Astrocyte (in vitro differentiated cells and primary cell): ENCODE measurements at regions not wholly inside any gene's neighbourhood (a gene's known extent, or its start where the extent isn't known, plus 50 kb on each side); places are given as distances from the start of the nearest gene placed in this dataset.

Experiments used
- DNase-seq: peaks from one replicate; pipeline ENCODE4 v3.0.0-alpha.2; 2010; ENCODE audit warnings: low read depth
- FAIRE-seq: peaks from 2 replicates; lab custom pipeline; 2011; peaks lifted over from hg19 to GRCh38; lab: Jason Lieb, UNC
- H2AFZ ChIP-seq: 2 replicates; pipeline ENCODE4 v1.6.0; 2012; ENCODE audit warnings: low read depth, low read length, inconsistent platforms
- H3K27ac ChIP-seq: 2 replicates; pipeline ENCODE4 v1.5.1; 2011; ENCODE audit warnings: low read depth, low read length, inconsistent platforms
- H3K27me3 ChIP-seq: 2 replicates; pipeline ENCODE4 v1.6.0; 2011; ENCODE audit warnings: low read length, inconsistent platforms; ENCODE audit not compliant: insufficient read depth
- H3K36me3 ChIP-seq: 2 replicates; pipeline ENCODE4 v1.5.1; 2011; ENCODE audit warnings: low read length, inconsistent platforms; ENCODE audit not compliant: insufficient read depth
- H3K4me1 ChIP-seq: 2 replicates; pipeline ENCODE4 v1.5.1; 2011; ENCODE audit warnings: low read length, inconsistent platforms; ENCODE audit not compliant: insufficient read depth
- H3K4me2 ChIP-seq: 2 replicates; pipeline ENCODE4 v1.6.0; 2012; ENCODE audit warnings: low read length, inconsistent platforms
- H3K4me3 ChIP-seq: 2 replicates; pipeline ENCODE4 v1.5.1; 2011; ENCODE audit warnings: low read depth, mild to moderate bottlenecking, low read length, inconsistent platforms; ENCODE audit not compliant: insufficient read depth
- H3K79me2 ChIP-seq: 2 replicates; pipeline ENCODE4 v1.6.0; 2012; ENCODE audit warnings: mild to moderate bottlenecking, low read length, inconsistent platforms; ENCODE audit not compliant: insufficient read depth
- H3K9ac ChIP-seq: 2 replicates; pipeline ENCODE4 v1.6.0; 2012; ENCODE audit warnings: mild to moderate bottlenecking, low read length, inconsistent platforms
- H3K9me3 ChIP-seq: 2 replicates; pipeline ENCODE4 v1.5.1; 2012; ENCODE audit warnings: low read depth, mild to moderate bottlenecking, low read length, inconsistent platforms; ENCODE audit not compliant: insufficient read depth
- H4K20me1 ChIP-seq: 2 replicates; pipeline ENCODE4 v1.6.0; 2012; ENCODE audit warnings: low read length, inconsistent platforms; ENCODE audit not compliant: insufficient read depth
- H3K27ac Mint-ChIP-seq: one replicate; pipeline ENCODE4 v1.8.0; 2021; ENCODE audit warnings: mild to moderate bottlenecking, mixed read lengths; ENCODE audit not compliant: unreplicated experiment
- H3K27me3 Mint-ChIP-seq: one replicate; pipeline ENCODE4 v1.8.0; 2021; ENCODE audit warnings: low read depth, mixed read lengths; ENCODE audit not compliant: unreplicated experiment
- H3K36me3 Mint-ChIP-seq: one replicate; pipeline ENCODE4 v1.8.0; 2021; ENCODE audit warnings: low read depth, mixed read lengths; ENCODE audit not compliant: unreplicated experiment
- H3K4me1 Mint-ChIP-seq: one replicate; pipeline ENCODE4 v1.8.0; 2021; ENCODE audit warnings: low read depth, mixed read lengths; ENCODE audit not compliant: unreplicated experiment
- H3K4me3 Mint-ChIP-seq: one replicate; pipeline ENCODE4 v1.8.0; 2021; ENCODE audit warnings: mild to moderate bottlenecking, moderate library complexity, mixed read lengths; ENCODE audit not compliant: unreplicated experiment
- H3K9me3 Mint-ChIP-seq: one replicate; pipeline ENCODE4 v1.8.0; 2021; ENCODE audit warnings: mild to moderate bottlenecking, mixed read lengths; ENCODE audit not compliant: unreplicated experiment
- CTCF ChIP-seq: IDR thresholded peaks from 2 replicates; pipeline ENCODE4 v1.5.1; 2011; ENCODE audit warnings: low read depth, mild to moderate bottlenecking, inconsistent platforms, low read length, moderate library complexity; ENCODE audit not compliant: insufficient read depth
- EZH2 ChIP-seq: IDR thresholded peaks from 2 replicates; pipeline ENCODE4 v1.6.1; 2012; ENCODE audit warnings: mild to moderate bottlenecking, low read length, inconsistent platforms; ENCODE audit not compliant: insufficient read depth

DNA sequence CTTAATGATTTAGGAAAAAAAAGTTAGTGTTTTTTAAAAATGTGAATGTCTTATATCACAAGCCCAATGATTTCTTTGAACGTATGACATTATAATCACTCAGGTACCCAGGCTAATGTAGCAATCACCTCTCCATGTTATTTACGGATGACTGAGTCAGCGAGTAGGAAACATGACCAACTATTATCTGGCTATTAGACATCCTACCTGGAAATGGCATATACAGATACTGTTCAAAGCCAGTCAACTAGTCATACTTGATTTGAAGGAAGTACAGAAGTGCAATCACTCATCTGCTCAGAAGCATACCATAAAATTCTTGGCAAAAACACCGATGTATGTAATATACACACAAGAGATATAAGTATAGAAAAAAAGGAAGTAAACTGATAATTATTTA, 732.5 kb downstream of the ARAP2 start:
- no peak overlapping the region for H3K4me3 Mint-ChIP-seq
- FAIRE-seq: no peak

DNA sequence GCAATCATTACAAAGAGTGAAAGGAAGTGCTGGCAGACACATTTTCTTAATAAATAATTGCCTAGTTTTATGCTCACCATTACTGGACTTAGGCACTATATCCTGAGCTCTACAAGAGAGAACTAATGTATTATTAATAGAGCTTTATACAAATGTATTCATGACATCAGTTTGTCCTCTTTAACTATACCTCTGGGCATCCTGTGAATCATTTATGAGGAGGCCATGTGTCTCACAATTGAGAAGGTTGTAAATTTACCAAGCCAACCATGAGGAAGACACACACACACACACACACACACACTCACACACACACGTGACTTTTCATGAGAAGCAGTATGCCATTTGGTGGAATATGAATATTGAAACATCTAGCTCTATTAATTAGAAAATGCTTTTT, 728.2 kb downstream of the ARAP2 start:
- H3K27ac Mint-ChIP-seq: no peak overlapping the region
- H3K79me2 ChIP-seq: no peaks in the 10 kb centered on the region
- no peaks in the 10 kb centered on the region for H3K36me3 Mint-ChIP-seq
- no peak overlapping the region for H3K4me3 Mint-ChIP-seq
- no peaks in the 10 kb centered on the region for H3K4me1 ChIP-seq
- TF ChIP-seq CTCF (no peak), EZH2 (no peak)
- no peak for DNase-seq
- no peaks in the 10 kb centered on the region for H3K9me3 ChIP-seq
- no peak overlapping the region for H3K4me3 ChIP-seq
- no peaks in the 10 kb centered on the region for H3K27me3 Mint-ChIP-seq
- H3K27ac ChIP-seq: no peak overlapping the region
- no peaks in the 10 kb centered on the region for H3K27me3 ChIP-seq
- H3K9ac ChIP-seq: no peak overlapping the region
- no peaks in the 10 kb centered on the region for H4K20me1 ChIP-seq
- H3K4me2 ChIP-seq: no peak overlapping the region
- no peaks in the 10 kb centered on the region for H3K4me1 Mint-ChIP-seq
- no peaks in the 10 kb centered on the region for H3K36me3 ChIP-seq
- no peaks in the 10 kb centered on the region for H3K9me3 Mint-ChIP-seq
- H2AFZ ChIP-seq: no peak overlapping the region
- no peak for FAIRE-seq

More for the DNA sequence above, 732.5 kb downstream of the ARAP2 start:
- Mint-ChIP-seq H3K36me3 (no peaks in the 10 kb centered on the region), H3K27ac (no peak overlapping the region), H3K27me3 (no peaks in the 10 kb centered on the region), H3K9me3 (no peaks in the 10 kb centered on the region), H3K4me1 (no peaks in the 10 kb centered on the region)
- Histone ChIP-seq H3K9ac (no peak overlapping the region), H3K4me1 (no peaks in the 10 kb centered on the region), H3K27ac (no peak overlapping the region), H2AFZ (no peak overlapping the region), H4K20me1 (no peaks in the 10 kb centered on the region), H3K27me3 (no peaks in the 10 kb centered on the region), H3K79me2 (no peaks in the 10 kb centered on the region), H3K9me3 (no peaks in the 10 kb centered on the region), H3K4me2 (no peak overlapping the region), H3K4me3 (no peak overlapping the region), H3K36me3 (no peaks in the 10 kb centered on the region)
- TF ChIP-seq CTCF (no peak), EZH2 (no peak)
- no peak for DNase-seq

DNA sequence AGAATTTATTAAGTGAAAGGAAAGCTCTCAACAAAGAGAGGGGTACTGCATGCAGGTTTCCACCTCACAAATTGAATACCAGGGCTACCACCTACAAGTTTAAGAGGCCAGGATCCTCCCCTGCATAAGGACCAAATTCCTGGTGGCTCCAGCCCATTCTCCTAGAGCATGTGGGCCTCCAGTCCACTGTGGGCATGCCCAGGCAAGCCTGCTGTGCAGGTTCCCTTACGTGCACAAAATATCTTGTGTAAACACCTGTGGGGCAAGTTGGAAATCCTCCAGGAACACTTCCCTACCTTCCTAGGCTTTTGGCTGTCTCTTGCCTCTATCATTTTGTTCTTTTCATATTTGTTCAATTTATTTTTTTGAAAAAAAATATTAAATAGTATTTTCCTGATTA, 724.3 kb downstream of the ARAP2 start:
- Histone ChIP-seq H3K36me3 (no peaks in the 10 kb centered on the region), H3K4me3 (no peak overlapping the region), H3K4me1 (no peaks in the 10 kb centered on the region), H3K79me2 (no peaks in the 10 kb centered on the region), H3K27ac (no peak overlapping the region), H3K9ac (no peak overlapping the region), H3K27me3 (no peaks in the 10 kb centered on the region), H3K4me2 (no peak overlapping the region), H4K20me1 (no peaks in the 10 kb centered on the region), H2AFZ (no peak overlapping the region), H3K9me3 (no peaks in the 10 kb centered on the region)
- H3K4me3 Mint-ChIP-seq: no peak overlapping the region
- no peaks in the 10 kb centered on the region for H3K4me1 Mint-ChIP-seq
- DNase-seq: no peak
- FAIRE-seq: no peak
- TF ChIP-seq CTCF: no peak
- TF ChIP-seq EZH2: no peak
- H3K9me3 Mint-ChIP-seq: no peaks in the 10 kb centered on the region
- no peaks in the 10 kb centered on the region for H3K27me3 Mint-ChIP-seq
- peak overlapping the region; percentile 26 for H3K27ac Mint-ChIP-seq
- peaks cover 1% of the 10 kb centered on the region for H3K36me3 Mint-ChIP-seq
